ENCODE measurements at regions not wholly inside any gene's neighbourhood (a gene's known extent, or its start where the extent isn't known, plus 50 kb on each side); places are given as distances from the start of the nearest gene placed in this dataset.
A peak's percentile ranks its signal among the peaks of the same experiment; 100 is the strongest.
"Not testable (repeated sequence)": the region's sequence is repeated elsewhere in the genome, so short reads cannot be mapped to it uniquely, and the experiment has no call there.

GRCh38 chr4:184281231-184282139, 63.8 kb upstream of the ENPP6 start:
- no peak for DNase-seq (ENCODE audit: low read depth in 2 of 2)

GRCh38 chr4:184280591-184281071, 63.0 kb upstream of the ENPP6 start:
- DNase-seq (ENCODE audit: low read depth in 2 of 2), result no peak

DNA sequence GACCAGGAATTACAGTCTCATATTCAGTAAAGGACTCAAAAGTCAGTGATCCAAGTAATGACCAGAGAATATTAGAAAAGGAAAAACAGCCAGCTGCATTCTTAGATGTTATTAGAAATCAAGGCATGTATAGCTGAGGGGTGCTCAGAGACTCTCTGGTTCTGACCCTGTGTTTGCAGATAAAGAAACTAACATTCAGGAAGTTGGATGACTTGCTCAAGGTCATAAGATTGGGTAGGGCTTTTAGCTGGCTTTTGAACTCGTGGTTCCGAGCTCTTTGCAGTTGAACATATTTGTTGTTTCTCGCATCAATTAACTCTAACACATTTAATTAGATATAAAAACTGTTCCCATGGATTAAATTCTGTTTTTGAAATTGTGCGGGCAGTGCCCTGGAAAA, 62.5 kb upstream of the ENPP6 start:
- no peak for DNase-seq (ENCODE audit: low read depth in 2 of 2)

- DNase-seq (ENCODE audit: low read depth in 2 of 2), result no peak
Measured at GRCh38 chr4:184279496-184280061, 61.9 kb upstream of the ENPP6 start.

DNA sequence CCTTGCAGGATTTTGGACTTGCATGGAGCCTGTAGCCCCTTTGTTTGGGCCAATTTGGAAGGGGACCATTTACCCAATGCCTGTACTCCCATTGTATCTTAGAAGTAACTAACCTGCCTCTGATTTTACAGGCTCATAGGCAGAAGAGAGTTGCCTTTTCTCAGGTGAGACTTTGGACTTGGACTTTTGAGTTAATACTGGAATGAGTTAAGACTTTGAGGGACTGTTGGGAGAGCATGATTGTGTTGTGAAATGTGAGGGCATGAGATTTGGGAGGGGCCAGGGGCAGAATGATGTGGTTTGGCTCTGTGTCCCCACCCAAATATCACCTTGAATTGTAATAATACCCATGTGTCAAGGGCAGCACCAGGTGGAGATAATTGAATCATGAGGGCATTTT, 60.1 kb upstream of the ENPP6 start:
- DNase-seq (ENCODE audit: low read depth in 2 of 2), result not testable (repeated sequence)

- DNase-seq (ENCODE audit: low read depth in 2 of 2), result not testable (repeated sequence)
Measured at GRCh38 chr4:184277010-184277409, 59.3 kb upstream of the ENPP6 start.

DNA sequence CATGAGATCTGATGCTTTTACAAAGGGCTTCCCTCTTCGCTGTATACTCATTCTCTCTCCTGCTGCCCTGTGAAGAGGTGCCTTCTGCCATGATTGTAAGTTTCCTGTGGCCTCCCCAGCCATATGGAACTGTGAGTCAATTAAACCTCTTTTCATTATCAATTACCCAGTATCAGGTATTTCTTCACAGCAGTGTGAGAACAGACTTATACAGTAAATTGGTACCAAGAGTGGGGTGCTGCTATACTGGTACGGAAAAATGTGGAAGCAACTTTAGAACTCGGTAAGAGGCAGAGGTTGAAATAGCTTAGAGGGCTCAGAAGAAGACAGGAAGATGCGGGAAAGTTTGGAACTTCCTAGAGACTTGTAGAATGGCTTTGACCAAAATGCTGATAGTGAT, 58.7 kb upstream of the ENPP6 start:
- DNase-seq (ENCODE audit: low read depth in 2 of 2), result not testable (repeated sequence)

DNA sequence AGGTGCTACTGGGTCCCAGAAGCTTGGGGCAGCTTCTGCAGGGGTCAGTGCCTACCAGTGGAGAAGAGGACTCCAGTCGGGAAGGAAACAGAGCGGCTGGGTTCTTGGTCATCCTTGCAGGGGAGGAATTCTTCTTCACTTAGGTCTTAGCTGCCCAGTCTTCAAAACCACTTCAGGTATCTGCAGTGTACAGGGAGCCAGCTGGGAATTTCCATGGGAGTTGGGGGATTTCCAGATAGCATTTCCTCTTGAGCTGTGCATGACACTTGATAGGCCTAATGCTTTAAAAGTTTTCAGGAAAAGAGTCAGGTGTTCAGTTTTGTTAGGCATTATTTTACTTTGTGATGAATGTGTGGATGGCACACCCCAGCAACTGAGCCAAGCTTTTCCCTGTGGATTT, 58.1 kb upstream of the ENPP6 start:
- no peak for DNase-seq (ENCODE audit: low read depth in 2 of 2)

- no peak for DNase-seq (ENCODE audit: low read depth in 2 of 2)
Measured at GRCh38 chr4:184274286-184274951, 56.7 kb upstream of the ENPP6 start.

GRCh38 chr4:184273166-184274147, 55.8 kb upstream of the ENPP6 start:
- no peak for DNase-seq (ENCODE audit: low read depth in 2 of 2)

- DNase-seq (ENCODE audit: low read depth in 2 of 2), result no peak
Measured at GRCh38 chr4:184270808-184271413, 53.2 kb upstream of the ENPP6 start.

DNA sequence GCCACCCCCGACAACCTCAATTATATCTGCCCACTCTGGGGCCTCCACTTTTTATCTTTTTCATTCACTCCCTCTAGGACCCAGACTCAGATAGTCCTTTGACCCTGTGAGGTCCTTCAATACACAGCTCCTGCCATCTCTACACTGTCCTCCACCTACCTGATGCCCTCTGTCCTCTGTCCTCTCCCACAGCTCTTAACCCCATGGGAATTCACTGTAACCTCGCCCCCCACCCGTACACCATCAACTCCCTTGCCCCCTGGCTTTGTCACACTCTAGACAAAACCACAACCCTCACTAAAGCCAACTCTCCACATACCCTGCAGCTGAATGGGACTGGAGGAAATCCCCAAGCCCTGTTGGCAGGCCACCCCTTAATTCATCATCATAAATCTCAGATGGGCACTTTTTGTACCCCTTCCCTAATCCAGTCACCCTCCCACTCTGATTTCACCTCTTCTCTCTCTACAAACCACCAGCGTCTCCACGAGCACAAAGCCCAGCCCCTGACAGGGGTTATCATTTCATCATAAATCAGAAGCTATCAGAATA, 52.3 kb upstream of the ENPP6 start:
- DNase-seq (ENCODE audit: low read depth in 2 of 2), result no peak

DNA sequence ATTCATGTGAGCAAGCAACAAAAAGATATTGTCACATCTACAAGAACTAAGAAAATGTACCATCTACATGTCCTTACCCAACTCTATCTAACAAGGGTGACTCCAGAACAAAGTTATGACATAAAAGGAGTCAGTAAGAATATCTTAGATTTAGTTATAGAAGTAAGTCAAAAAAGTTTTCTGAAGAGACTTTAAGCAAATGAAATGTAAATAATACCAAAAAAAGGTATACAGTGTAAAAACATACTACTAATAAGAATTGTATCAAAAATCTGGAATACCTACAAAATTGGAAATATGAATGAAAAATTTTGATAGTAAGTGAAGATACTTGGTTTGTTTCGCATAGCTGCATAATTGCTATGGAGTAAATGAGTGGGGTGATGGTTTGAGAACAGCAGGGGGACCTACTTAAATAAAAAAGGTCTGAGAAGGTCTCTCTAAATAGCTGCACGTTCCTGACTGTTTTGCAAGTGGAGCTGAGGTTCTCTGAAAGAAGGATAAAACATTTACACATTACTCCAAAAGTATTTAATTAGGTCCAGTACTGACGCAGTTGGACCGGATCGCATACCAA, 51.0 kb upstream of the ENPP6 start:
- no peak for DNase-seq (ENCODE audit: low read depth in 2 of 2)

DNA sequence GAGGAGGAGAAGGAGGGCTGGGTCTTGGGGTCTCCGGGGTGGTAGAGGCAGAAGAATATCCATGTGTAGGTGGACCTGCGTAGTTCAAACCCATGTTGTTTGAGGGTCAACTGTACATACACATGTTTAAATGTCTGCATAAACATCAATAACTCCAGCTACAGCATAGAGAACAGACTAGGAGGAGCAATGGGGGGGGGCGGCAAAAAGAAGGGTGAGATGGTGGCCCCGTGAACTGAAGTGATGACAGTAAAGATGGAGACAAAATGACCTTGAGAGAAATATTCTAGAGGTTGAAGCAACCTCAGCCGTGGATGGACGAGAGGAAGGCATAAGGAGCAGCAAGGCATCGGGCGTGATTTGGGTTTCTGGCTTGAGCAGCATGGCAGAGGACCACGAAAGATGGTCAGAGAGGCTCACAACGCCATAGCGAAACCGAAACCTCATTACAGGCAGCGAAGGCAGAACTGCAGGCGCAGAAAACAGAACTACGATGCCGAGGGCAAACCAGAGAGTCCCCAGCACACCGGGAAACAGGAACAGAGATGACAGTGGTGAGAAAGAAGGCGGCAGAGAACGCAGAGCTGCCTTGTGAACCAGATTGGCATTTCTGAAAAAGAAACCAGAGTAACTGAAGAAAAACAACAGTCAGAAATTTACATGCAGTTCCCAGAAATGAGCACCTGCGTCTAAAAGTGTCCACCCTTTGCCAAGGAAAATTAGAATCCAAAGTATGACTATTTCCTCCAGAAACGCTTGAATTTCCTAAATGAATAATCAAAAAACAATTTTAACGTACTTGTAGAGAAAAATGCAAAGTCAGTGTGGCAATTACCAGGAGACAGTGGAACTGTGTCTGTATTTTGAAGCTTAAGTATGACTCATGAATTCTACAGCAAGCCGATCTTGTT, 50.3 kb upstream of the ENPP6 start:
- peak; percentile 17 to 27 for DNase-seq (ENCODE audit: low read depth in 2 of 2)
